ENCODE measurements at regions not wholly inside any gene's neighbourhood (a gene's known extent, or its start where the extent isn't known, plus 50 kb on each side); places are given as distances from the start of the nearest gene placed in this dataset.

- no peaks in the 10 kb centered on the region for H3K9me3 ChIP-seq
- ATAC-seq (no peak), DNase-seq (no peak)
- H3K36me3 ChIP-seq (ENCODE audit: low read depth), result no peaks in the 10 kb centered on the region
- H3K4me3 ChIP-seq, result no peak overlapping the region
- TF ChIP-seq CTCF (IDR thresholded peaks at IDR 0.05), result no peak
- intact Hi-C loops (cut with DNase I, micrococcal nuclease), result no loop called here
- no peaks in the 10 kb centered on the region for H3K4me1 ChIP-seq (ENCODE audit: low read depth)
These were observed 99.1 kb upstream of the ANO1 start for GRCh38 chr11:69978841-69979614.

GRCh38 chr11:69979632-69980031 is 98.5 kb upstream of the ANO1 start:
- TF ChIP-seq CTCF (IDR thresholded peaks at IDR 0.05), result no peak
- H3K4me3 ChIP-seq, result no peak overlapping the region
- ATAC-seq (no peak), DNase-seq (no peak)
- H3K9me3 ChIP-seq, result no peaks in the 10 kb centered on the region
- intact Hi-C loops (cut with DNase I, micrococcal nuclease), result no loop called here
- no peaks in the 10 kb centered on the region for H3K4me1 ChIP-seq (ENCODE audit: low read depth)
- H3K36me3 ChIP-seq (ENCODE audit: low read depth), result no peaks in the 10 kb centered on the region

GRCh38 chr11:69981119-69981784 is 96.9 kb upstream of the ANO1 start:
- intact Hi-C loops (cut with DNase I, micrococcal nuclease), result no loop called here

GRCh38 chr11:69982690-69983570 is 95.2 kb upstream of the ANO1 start:
- H3K4me3 ChIP-seq, result no peak overlapping the region
- intact Hi-C loops (cut with DNase I, micrococcal nuclease), result no loop called here
- DNase-seq (no peak), ATAC-seq (no peak)
- no peaks in the 10 kb centered on the region for H3K4me1 ChIP-seq (ENCODE audit: low read depth)
- H3K9me3 ChIP-seq, result no peaks in the 10 kb centered on the region
- no peaks in the 10 kb centered on the region for H3K36me3 ChIP-seq (ENCODE audit: low read depth)
- TF ChIP-seq CTCF (IDR thresholded peaks at IDR 0.05), result no peak

More at GRCh38 chr11:69981119-69981784, 96.9 kb upstream of the ANO1 start:
- TF ChIP-seq CTCF (IDR thresholded peaks at IDR 0.05), result no peak
- no peak for ATAC-seq
- no peaks in the 10 kb centered on the region for H3K36me3 ChIP-seq (ENCODE audit: low read depth)
- no peaks in the 10 kb centered on the region for H3K9me3 ChIP-seq
- no peak overlapping the region for H3K4me3 ChIP-seq
- H3K4me1 ChIP-seq (ENCODE audit: low read depth), result no peaks in the 10 kb centered on the region
- DNase-seq, result no peak

- Histone ChIP-seq H3K4me3 (no peak overlapping the region), H3K4me1 (ENCODE audit: low read depth) (no peaks in the 10 kb centered on the region), H3K9me3 (no peaks in the 10 kb centered on the region), H3K36me3 (ENCODE audit: low read depth) (no peaks in the 10 kb centered on the region)
- ATAC-seq (no peak), DNase-seq (no peak)
- intact Hi-C loops (cut with DNase I, micrococcal nuclease), result no loop called here
- no peak for TF ChIP-seq CTCF (IDR thresholded peaks at IDR 0.05)
These were observed 94.6 kb upstream of the ANO1 start for GRCh38 chr11:69983571-69983877.

All from mucosa of descending colon (tissue), 3 donors.